ENCODE measurements at regions not wholly inside any gene's neighbourhood (a gene's known extent, or its start where the extent isn't known, plus 50 kb on each side); places are given as distances from the start of the nearest gene placed in this dataset.
"Not testable (repeated sequence)": the region's sequence is repeated elsewhere in the genome, so short reads cannot be mapped to it uniquely, and the experiment has no call there.

GRCh38 chr6:155798876-155799275 lies 343.2 kb upstream of the NOX3 start:
- H3K27ac Mint-ChIP-seq, H3K36me3 Mint-ChIP-seq, H3K27me3 Mint-ChIP-seq: not testable (repeated sequence)

DNA sequence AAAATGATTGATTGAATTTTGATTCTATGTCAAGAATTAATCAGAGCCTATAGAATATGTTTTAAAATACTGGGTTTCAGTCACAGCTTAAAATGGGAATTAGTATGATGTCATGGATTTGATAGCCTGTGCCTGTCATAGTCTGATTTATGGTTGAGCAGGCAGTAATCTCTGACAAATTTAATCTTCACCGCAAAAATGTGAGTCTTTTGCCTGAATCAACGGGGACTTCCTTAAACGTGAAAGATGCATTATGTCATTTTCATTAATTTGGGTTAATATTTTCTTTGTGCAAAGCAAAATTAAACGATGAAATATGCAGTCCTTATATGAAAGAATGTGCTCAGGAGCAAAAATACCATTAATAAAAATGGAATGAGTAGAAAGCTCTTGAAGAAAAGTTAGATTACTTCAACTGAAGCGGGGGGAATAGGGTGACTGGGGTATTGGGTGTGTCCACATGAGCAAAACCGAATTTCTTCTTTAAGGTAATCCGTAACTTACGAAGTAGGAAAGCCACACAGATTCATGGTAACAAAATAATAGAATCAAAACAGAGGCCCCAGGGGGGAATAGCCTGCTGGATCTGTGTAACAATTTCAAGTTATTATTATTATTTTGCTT lies 339.6 kb upstream of the NOX3 start:
- H3K4me3 Mint-ChIP-seq = no peak overlapping the region
- no peaks in the 10 kb centered on the region for H3K36me3 Mint-ChIP-seq
- peaks cover 5% of the 10 kb centered on the region for H3K9me3 Mint-ChIP-seq
- DNase-seq (no peak), ATAC-seq (ENCODE audit: low read depth) (no peak)
- H3K27me3 Mint-ChIP-seq = no peaks in the 10 kb centered on the region
- POLR2A ChIA-PET = no interaction called here
- no peaks in the 10 kb centered on the region for H3K4me1 Mint-ChIP-seq
- no peak overlapping the region for H3K27ac Mint-ChIP-seq

More at GRCh38 chr6:155798876-155799275, 343.2 kb upstream of the NOX3 start:
- ATAC-seq (ENCODE audit: low read depth); POLR2A ChIA-PET; H3K9me3 Mint-ChIP-seq; DNase-seq; H3K4me3 Mint-ChIP-seq; H3K4me1 Mint-ChIP-seq: not testable (repeated sequence)

GRCh38 chr6:155791891-155792290 lies 336.3 kb upstream of the NOX3 start:
- POLR2A ChIA-PET = no interaction called here
- no peak overlapping the region for H3K4me3 Mint-ChIP-seq
- no peak overlapping the region for H3K27ac Mint-ChIP-seq
- no peaks in the 10 kb centered on the region for H3K36me3 Mint-ChIP-seq
- H3K9me3 Mint-ChIP-seq = peaks cover 7% of the 10 kb centered on the region
- no peaks in the 10 kb centered on the region for H3K4me1 Mint-ChIP-seq
- ATAC-seq (ENCODE audit: low read depth) (no peak), DNase-seq (no peak)
- no peaks in the 10 kb centered on the region for H3K27me3 Mint-ChIP-seq

- H3K27me3 Mint-ChIP-seq = no peaks in the 10 kb centered on the region
- POLR2A ChIA-PET = no interaction called here
- DNase-seq (no peak), ATAC-seq (ENCODE audit: low read depth) (no peak)
- no peaks in the 10 kb centered on the region for H3K4me1 Mint-ChIP-seq
- no peaks in the 10 kb centered on the region for H3K36me3 Mint-ChIP-seq
- H3K9me3 Mint-ChIP-seq = peaks cover 7% of the 10 kb centered on the region
- H3K27ac Mint-ChIP-seq = no peak overlapping the region
- no peak overlapping the region for H3K4me3 Mint-ChIP-seq
Measured at GRCh38 chr6:155791186-155791585, 335.5 kb upstream of the NOX3 start.

GRCh38 chr6:155787168-155787567 lies 331.5 kb upstream of the NOX3 start:
- H3K27me3 Mint-ChIP-seq = no peaks in the 10 kb centered on the region
- H3K27ac Mint-ChIP-seq = no peak overlapping the region
- POLR2A ChIA-PET = no interaction called here

GRCh38 chr6:155786528-155786927 lies 330.9 kb upstream of the NOX3 start:
- Mint-ChIP-seq H3K4me1 (no peaks in the 10 kb centered on the region), H3K4me3 (no peak overlapping the region), H3K27ac (no peak overlapping the region), H3K27me3 (no peaks in the 10 kb centered on the region), H3K9me3 (peaks cover 6% of the 10 kb centered on the region), H3K36me3 (no peaks in the 10 kb centered on the region)
- POLR2A ChIA-PET = no interaction called here
- DNase-seq (no peak), ATAC-seq (ENCODE audit: low read depth) (no peak)

More at GRCh38 chr6:155787168-155787567, 331.5 kb upstream of the NOX3 start:
- no peaks in the 10 kb centered on the region for H3K4me1 Mint-ChIP-seq
- peaks cover 6% of the 10 kb centered on the region for H3K9me3 Mint-ChIP-seq
- H3K36me3 Mint-ChIP-seq = no peaks in the 10 kb centered on the region
- no peak overlapping the region for H3K4me3 Mint-ChIP-seq
- no peak for ATAC-seq (ENCODE audit: low read depth)
- DNase-seq = no peak

GRCh38 chr6:155782739-155783459 lies 327.3 kb upstream of the NOX3 start:
- Mint-ChIP-seq H3K27me3 (no peaks in the 10 kb centered on the region), H3K36me3 (no peaks in the 10 kb centered on the region), H3K4me3 (no peak overlapping the region), H3K9me3 (peaks cover 6% of the 10 kb centered on the region), H3K27ac (no peak overlapping the region), H3K4me1 (no peaks in the 10 kb centered on the region)
- no peak for DNase-seq
- POLR2A ChIA-PET = no interaction called here
- no peak for ATAC-seq (ENCODE audit: low read depth)

- no peaks in the 10 kb centered on the region for H3K36me3 Mint-ChIP-seq
- H3K27me3 Mint-ChIP-seq = no peaks in the 10 kb centered on the region
- H3K27ac Mint-ChIP-seq = no peak overlapping the region
- no peak overlapping the region for H3K4me3 Mint-ChIP-seq
- ATAC-seq (ENCODE audit: low read depth) (no peak), DNase-seq (no peak)
- POLR2A ChIA-PET = no interaction called here
- no peaks in the 10 kb centered on the region for H3K4me1 Mint-ChIP-seq
- peaks cover 4% of the 10 kb centered on the region for H3K9me3 Mint-ChIP-seq
Measured at GRCh38 chr6:155782320-155782731, 326.7 kb upstream of the NOX3 start.

- Mint-ChIP-seq H3K36me3 (no peaks in the 10 kb centered on the region), H3K4me3 (no peak overlapping the region), H3K27me3 (no peaks in the 10 kb centered on the region), H3K4me1 (no peaks in the 10 kb centered on the region), H3K27ac (no peak overlapping the region), H3K9me3 (peaks cover 3% of the 10 kb centered on the region)
- no peak for DNase-seq
- POLR2A ChIA-PET = no interaction called here
- ATAC-seq (ENCODE audit: low read depth) = no peak
Measured at GRCh38 chr6:155779456-155779855, 323.8 kb upstream of the NOX3 start.

GRCh38 chr6:155778336-155778735 lies 322.7 kb upstream of the NOX3 start:
- Mint-ChIP-seq H3K36me3 (no peaks in the 10 kb centered on the region), H3K27me3 (no peaks in the 10 kb centered on the region), H3K4me3 (no peak overlapping the region), H3K27ac (no peak overlapping the region), H3K4me1 (no peaks in the 10 kb centered on the region), H3K9me3 (peaks cover 8% of the 10 kb centered on the region)
- no peak for ATAC-seq (ENCODE audit: low read depth)
- POLR2A ChIA-PET = no interaction called here
- DNase-seq = no peak

GRCh38 chr6:155771822-155772221 lies 316.2 kb upstream of the NOX3 start:
- Mint-ChIP-seq H3K4me3 (no peak overlapping the region), H3K27me3 (no peaks in the 10 kb centered on the region), H3K4me1 (no peaks in the 10 kb centered on the region), H3K9me3 (peaks cover 16% of the 10 kb centered on the region), H3K36me3 (no peaks in the 10 kb centered on the region), H3K27ac (no peak overlapping the region)
- POLR2A ChIA-PET = no interaction called here
- no peak for ATAC-seq (ENCODE audit: low read depth)
- no peak for DNase-seq

GRCh38 chr6:155770856-155771255 lies 315.2 kb upstream of the NOX3 start:
- peaks cover 16% of the 10 kb centered on the region for H3K9me3 Mint-ChIP-seq

DNA sequence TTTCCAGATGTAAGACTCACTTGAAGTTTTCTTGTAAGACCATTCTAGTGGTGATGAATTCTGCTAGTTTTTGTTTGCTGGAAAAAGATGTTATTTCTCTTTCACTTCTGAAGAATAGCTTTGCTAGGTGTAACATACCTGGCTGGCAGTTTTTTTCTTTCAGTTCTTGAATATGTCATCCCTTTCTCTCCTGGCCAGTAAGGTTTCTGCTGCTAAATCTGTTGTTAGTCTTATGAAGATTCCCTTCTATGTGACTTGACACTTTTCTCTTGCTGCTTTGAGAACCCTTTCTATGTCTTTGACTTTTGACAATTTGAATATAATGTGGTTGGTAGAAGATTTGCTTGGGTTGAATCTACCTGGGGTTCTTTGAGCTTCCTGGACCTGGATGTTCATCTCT lies 314.7 kb upstream of the NOX3 start:
- Mint-ChIP-seq H3K27ac (no peak overlapping the region), H3K27me3 (no peaks in the 10 kb centered on the region), H3K36me3 (no peaks in the 10 kb centered on the region), H3K4me3 (no peak overlapping the region), H3K9me3 (peaks cover 14% of the 10 kb centered on the region), H3K4me1 (no peaks in the 10 kb centered on the region)
- DNase-seq (no peak), ATAC-seq (ENCODE audit: low read depth) (no peak)
- POLR2A ChIA-PET = no interaction called here

More at GRCh38 chr6:155770856-155771255, 315.2 kb upstream of the NOX3 start:
- Mint-ChIP-seq H3K4me1 (no peaks in the 10 kb centered on the region), H3K4me3 (no peak overlapping the region), H3K27me3 (no peaks in the 10 kb centered on the region), H3K27ac (no peak overlapping the region), H3K36me3 (no peaks in the 10 kb centered on the region)
- ATAC-seq (ENCODE audit: low read depth) = no peak
- DNase-seq = no peak
- POLR2A ChIA-PET = no interaction called here

Data from activated naive CD8-positive, alpha-beta T cell treated with anti-CD3 and anti-CD28 coated beads, Interleukin-2, amount 10 ng/mL, durations not matched to agents 7 days and 5 days (primary cell).